ENCODE measurements at regions not wholly inside any gene's neighbourhood (a gene's known extent, or its start where the extent isn't known, plus 50 kb on each side); places are given as distances from the start of the nearest gene placed in this dataset.

- Histone ChIP-seq H3K4me2 (ENCODE audit: insufficient read depth, low read length, poor library complexity, severe bottlenecking) (no peak overlapping the region), H3K9ac (ENCODE audit: low read depth, low read length, poor library complexity) (no peak overlapping the region), H3K79me1 (ENCODE audit: low read depth, low read length) (no peaks in the 10 kb centered on the region), H4K8ac (ENCODE audit: low read depth, low read length) (no peak overlapping the region), H2BK12ac (ENCODE audit: low read length) (no peak overlapping the region), H2AK5ac (ENCODE audit: low read depth, low read length) (no peak overlapping the region), H3K9me3 (replicated peaks in 1 of 2; ENCODE audit: control insufficient read depth in 2 of 2, insufficient read depth in 1 of 2, low read depth in 1 of 2, low read length in 2 of 2) (no peaks in the 10 kb centered on the region), H3K27ac (replicated peaks; ENCODE audit: low read length) (no peak overlapping the region), H3K36me3 (replicated peaks in 1 of 2; ENCODE audit: control insufficient read depth in 2 of 2, insufficient read depth in 2 of 2, low read length in 2 of 2) (no peaks in the 10 kb centered on the region), H2BK15ac (ENCODE audit: low read length) (no peak overlapping the region), H3K14ac (ENCODE audit: low read length) (no peak overlapping the region), H3K23ac (ENCODE audit: low read depth, low read length, poor library complexity) (no peak overlapping the region), H2AFZ (ENCODE audit: low read length) (no peak overlapping the region), H2BK120ac (ENCODE audit: low read depth, low read length) (no peak overlapping the region), H3K4ac (ENCODE audit: low read length) (no peak overlapping the region), H3K27me3 (ENCODE audit: control insufficient read depth in 3 of 3, insufficient read depth in 3 of 3, low read depth in 1 of 3, low read length in 3 of 3) (no peaks in the 10 kb centered on the region), H3K4me1 (ENCODE audit: control insufficient read depth in 2 of 2, insufficient read depth in 1 of 2, low read depth in 1 of 2, low read length in 2 of 2) (peaks cover 1 to 17% of the 10 kb centered on the region in 2 donors), H2BK5ac (ENCODE audit: low read length) (no peak overlapping the region), H3K4me3 (ENCODE audit: low read length in 2 of 2) (no peak overlapping the region), H4K91ac (ENCODE audit: low read depth, low read length, poor library complexity) (no peak overlapping the region), H3K18ac (ENCODE audit: low read length) (no peak overlapping the region)
- DNase-seq (ENCODE audit: low spot score), result no peak
- no CpG with 5 or more reads among the region's 2 CpGs for WGBS, 2 donors (ENCODE audit: extremely low coverage in 2 of 2, insufficient read length in 2 of 2, insufficient replicate concordance in 1 of 2)
These were observed 242.8 kb upstream of the JADE1 start for GRCh38 chr4:128566693-128567092.

GRCh38 chr4:128565565-128566186 is 243.8 kb upstream of the JADE1 start:
- Histone ChIP-seq H3K14ac (ENCODE audit: low read length) (no peak overlapping the region), H3K23ac (ENCODE audit: low read depth, low read length, poor library complexity) (no peak overlapping the region), H2BK5ac (ENCODE audit: low read length) (no peak overlapping the region), H3K27ac (replicated peaks; ENCODE audit: low read length) (no peak overlapping the region), H4K91ac (ENCODE audit: low read depth, low read length, poor library complexity) (no peak overlapping the region), H2AK5ac (ENCODE audit: low read depth, low read length) (no peak overlapping the region), H3K27me3 (ENCODE audit: control insufficient read depth in 3 of 3, insufficient read depth in 3 of 3, low read depth in 1 of 3, low read length in 3 of 3) (no peaks in the 10 kb centered on the region), H2BK12ac (ENCODE audit: low read length) (no peak overlapping the region), H3K4me3 (ENCODE audit: low read length in 2 of 2) (no peak overlapping the region), H2AFZ (ENCODE audit: low read length) (no peak overlapping the region), H3K4me1 (ENCODE audit: control insufficient read depth in 2 of 2, insufficient read depth in 1 of 2, low read depth in 1 of 2, low read length in 2 of 2) (peaks cover 3 to 17% of the 10 kb centered on the region in 2 donors), H3K9me3 (replicated peaks in 1 of 2; ENCODE audit: control insufficient read depth in 2 of 2, insufficient read depth in 1 of 2, low read depth in 1 of 2, low read length in 2 of 2) (no peaks in the 10 kb centered on the region), H4K8ac (ENCODE audit: low read depth, low read length) (no peak overlapping the region), H3K18ac (ENCODE audit: low read length) (no peak overlapping the region), H2BK120ac (ENCODE audit: low read depth, low read length) (no peak overlapping the region), H3K4ac (ENCODE audit: low read length) (no peak overlapping the region), H2BK15ac (ENCODE audit: low read length) (no peak overlapping the region), H3K4me2 (ENCODE audit: insufficient read depth, low read length, poor library complexity, severe bottlenecking) (no peak overlapping the region), H3K79me1 (ENCODE audit: low read depth, low read length) (no peaks in the 10 kb centered on the region), H3K9ac (ENCODE audit: low read depth, low read length, poor library complexity) (no peak overlapping the region), H3K36me3 (replicated peaks in 1 of 2; ENCODE audit: control insufficient read depth in 2 of 2, insufficient read depth in 2 of 2, low read length in 2 of 2) (no peaks in the 10 kb centered on the region)
- DNase-seq (ENCODE audit: low spot score), result peak; percentile 45
- WGBS, 2 donors (ENCODE audit: extremely low coverage in 2 of 2, insufficient read length in 2 of 2, insufficient replicate concordance in 1 of 2), result no CpG with 5 or more reads among the region's 4 CpGs

- no CpG with 5 or more reads among the region's 2 CpGs for WGBS, 2 donors (ENCODE audit: extremely low coverage in 2 of 2, insufficient read length in 2 of 2, insufficient replicate concordance in 1 of 2)
- Histone ChIP-seq H4K91ac (ENCODE audit: low read depth, low read length, poor library complexity) (no peak overlapping the region), H3K4me1 (ENCODE audit: control insufficient read depth in 2 of 2, insufficient read depth in 1 of 2, low read depth in 1 of 2, low read length in 2 of 2) (peaks cover 3 to 17% of the 10 kb centered on the region in 2 donors)
These were observed 244.4 kb upstream of the JADE1 start for GRCh38 chr4:128565054-128565453.

GRCh38 chr4:128564081-128564630 is 245.3 kb upstream of the JADE1 start:
- no peak overlapping the region for H2BK15ac ChIP-seq (ENCODE audit: low read length)
- no peak overlapping the region for H3K4ac ChIP-seq (ENCODE audit: low read length)
- no peak overlapping the region for H2BK5ac ChIP-seq (ENCODE audit: low read length)
- H3K4me2 ChIP-seq (ENCODE audit: insufficient read depth, low read length, poor library complexity, severe bottlenecking), result no peak overlapping the region
- no peaks in the 10 kb centered on the region for H3K9me3 ChIP-seq (replicated peaks in 1 of 2; ENCODE audit: control insufficient read depth in 2 of 2, insufficient read depth in 1 of 2, low read depth in 1 of 2, low read length in 2 of 2)
- no CpG with 5 or more reads among the region's 2 CpGs for WGBS, 2 donors (ENCODE audit: extremely low coverage in 2 of 2, insufficient read length in 2 of 2, insufficient replicate concordance in 1 of 2)
- H3K14ac ChIP-seq (ENCODE audit: low read length), result no peak overlapping the region
- no peak overlapping the region for H2AK5ac ChIP-seq (ENCODE audit: low read depth, low read length)
- H3K36me3 ChIP-seq (replicated peaks in 1 of 2; ENCODE audit: control insufficient read depth in 2 of 2, insufficient read depth in 2 of 2, low read length in 2 of 2), result no peaks in the 10 kb centered on the region
- DNase-seq (ENCODE audit: low spot score), result no peak
- no peak overlapping the region for H3K27ac ChIP-seq (replicated peaks; ENCODE audit: low read length)
- H3K23ac ChIP-seq (ENCODE audit: low read depth, low read length, poor library complexity), result no peak overlapping the region
- no peak overlapping the region for H4K91ac ChIP-seq (ENCODE audit: low read depth, low read length, poor library complexity)
- H3K18ac ChIP-seq (ENCODE audit: low read length), result no peak overlapping the region
- no peak overlapping the region for H2BK12ac ChIP-seq (ENCODE audit: low read length)
- H4K8ac ChIP-seq (ENCODE audit: low read depth, low read length), result no peak overlapping the region
- H2BK120ac ChIP-seq (ENCODE audit: low read depth, low read length), result no peak overlapping the region
- H3K4me3 ChIP-seq (ENCODE audit: low read length in 2 of 2), result no peak overlapping the region
- no peak overlapping the region for H3K9ac ChIP-seq (ENCODE audit: low read depth, low read length, poor library complexity)
- no peaks in the 10 kb centered on the region for H3K79me1 ChIP-seq (ENCODE audit: low read depth, low read length)
- no peak overlapping the region for H2AFZ ChIP-seq (ENCODE audit: low read length)
- H3K4me1 ChIP-seq (ENCODE audit: control insufficient read depth in 2 of 2, insufficient read depth in 1 of 2, low read depth in 1 of 2, low read length in 2 of 2), result peaks cover 3 to 12% of the 10 kb centered on the region in 2 donors
- no peaks in the 10 kb centered on the region for H3K27me3 ChIP-seq (ENCODE audit: control insufficient read depth in 3 of 3, insufficient read depth in 3 of 3, low read depth in 1 of 3, low read length in 3 of 3)

More at GRCh38 chr4:128565054-128565453, 244.4 kb upstream of the JADE1 start:
- H3K9ac ChIP-seq (ENCODE audit: low read depth, low read length, poor library complexity), result no peak overlapping the region
- H3K4ac ChIP-seq (ENCODE audit: low read length), result no peak overlapping the region
- H3K27ac ChIP-seq (replicated peaks; ENCODE audit: low read length), result no peak overlapping the region
- no peak overlapping the region for H2BK120ac ChIP-seq (ENCODE audit: low read depth, low read length)
- no peaks in the 10 kb centered on the region for H3K27me3 ChIP-seq (ENCODE audit: control insufficient read depth in 3 of 3, insufficient read depth in 3 of 3, low read depth in 1 of 3, low read length in 3 of 3)
- H2AK5ac ChIP-seq (ENCODE audit: low read depth, low read length), result no peak overlapping the region
- H2BK15ac ChIP-seq (ENCODE audit: low read length), result no peak overlapping the region
- no peak overlapping the region for H3K4me3 ChIP-seq (ENCODE audit: low read length in 2 of 2)
- no peak overlapping the region for H2BK5ac ChIP-seq (ENCODE audit: low read length)
- no peak overlapping the region for H3K14ac ChIP-seq (ENCODE audit: low read length)
- H3K4me2 ChIP-seq (ENCODE audit: insufficient read depth, low read length, poor library complexity, severe bottlenecking), result no peak overlapping the region
- no peak overlapping the region for H3K23ac ChIP-seq (ENCODE audit: low read depth, low read length, poor library complexity)
- no peak overlapping the region for H2AFZ ChIP-seq (ENCODE audit: low read length)
- H3K79me1 ChIP-seq (ENCODE audit: low read depth, low read length), result no peaks in the 10 kb centered on the region
- H3K18ac ChIP-seq (ENCODE audit: low read length), result no peak overlapping the region
- no peaks in the 10 kb centered on the region for H3K36me3 ChIP-seq (replicated peaks in 1 of 2; ENCODE audit: control insufficient read depth in 2 of 2, insufficient read depth in 2 of 2, low read length in 2 of 2)
- H4K8ac ChIP-seq (ENCODE audit: low read depth, low read length), result no peak overlapping the region
- no peak for DNase-seq (ENCODE audit: low spot score)
- no peak overlapping the region for H2BK12ac ChIP-seq (ENCODE audit: low read length)
- no peaks in the 10 kb centered on the region for H3K9me3 ChIP-seq (replicated peaks in 1 of 2; ENCODE audit: control insufficient read depth in 2 of 2, insufficient read depth in 1 of 2, low read depth in 1 of 2, low read length in 2 of 2)

Data from neuronal stem cell (in vitro differentiated cells).